Activated naive CD4-positive, alpha-beta T cell (primary cell): ENCODE measurements at regions not wholly inside any gene's neighbourhood (a gene's known extent, or its start where the extent isn't known, plus 50 kb on each side); places are given as distances from the start of the nearest gene placed in this dataset.
"Not testable (repeated sequence)": the region's sequence is repeated elsewhere in the genome, so short reads cannot be mapped to it uniquely, and the experiment has no call there.

ENCODE experiments used
- DNase-seq, 4 experiments: peaks; one replicate each; lab custom pipeline; 2025; lab: John Stamatoyannopoulos, UW

GRCh38 chr12:46884362-46884761, 58.6 kb upstream of the SLC38A4 start:
- no peak for DNase-seq

DNA sequence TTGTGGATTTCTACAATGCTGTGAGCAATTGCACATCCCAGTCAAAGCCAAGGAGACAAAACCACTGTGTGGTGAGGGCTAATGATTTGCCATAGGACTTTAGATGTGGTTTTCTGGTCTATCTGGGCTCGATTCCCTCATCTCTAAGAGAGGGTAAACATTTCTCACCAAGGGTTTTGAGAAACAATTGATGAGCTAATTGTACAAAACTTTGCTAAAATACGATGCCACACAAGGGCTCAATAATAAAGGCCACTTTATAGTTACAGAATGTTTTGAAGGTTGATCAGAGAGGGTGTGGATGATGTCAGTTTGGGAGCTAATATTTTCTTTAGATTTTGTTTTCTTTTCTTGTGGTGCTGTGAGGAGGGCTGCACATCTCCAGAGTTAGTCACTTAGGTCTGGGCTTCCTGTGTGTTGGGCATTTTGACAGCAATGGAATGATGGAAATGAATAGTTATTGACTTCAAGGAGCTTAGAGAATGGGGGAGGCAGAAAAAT, 60.8 kb upstream of the SLC38A4 start:
- DNase-seq: no peak

- no peak for DNase-seq
Measured at GRCh38 chr12:46887870-46888269, 62.1 kb upstream of the SLC38A4 start.

GRCh38 chr12:46888568-46888967, 62.8 kb upstream of the SLC38A4 start:
- DNase-seq: no peak

DNA sequence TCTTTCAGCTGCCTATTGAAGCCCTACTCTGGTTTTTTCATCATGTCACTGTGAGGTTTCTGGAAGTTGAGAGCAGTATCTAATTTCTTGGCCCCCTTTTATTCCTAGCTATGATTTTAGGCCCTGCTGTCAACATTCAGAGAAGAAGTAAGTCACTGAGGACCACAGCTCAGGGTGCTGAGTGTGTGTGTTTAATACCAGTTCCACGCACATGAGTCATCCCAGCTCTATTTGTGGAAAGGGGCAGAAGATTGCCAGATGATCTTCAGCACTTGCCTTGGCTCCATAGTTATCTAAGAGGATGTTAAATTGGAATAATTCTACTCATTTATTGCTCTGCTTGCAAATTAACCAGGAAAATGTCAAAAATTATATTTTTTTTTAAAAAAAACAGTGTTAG, 65.5 kb upstream of the SLC38A4 start:
- DNase-seq: no peak

GRCh38 chr12:46892034-46892705, 66.4 kb upstream of the SLC38A4 start:
- DNase-seq: no peak

DNA sequence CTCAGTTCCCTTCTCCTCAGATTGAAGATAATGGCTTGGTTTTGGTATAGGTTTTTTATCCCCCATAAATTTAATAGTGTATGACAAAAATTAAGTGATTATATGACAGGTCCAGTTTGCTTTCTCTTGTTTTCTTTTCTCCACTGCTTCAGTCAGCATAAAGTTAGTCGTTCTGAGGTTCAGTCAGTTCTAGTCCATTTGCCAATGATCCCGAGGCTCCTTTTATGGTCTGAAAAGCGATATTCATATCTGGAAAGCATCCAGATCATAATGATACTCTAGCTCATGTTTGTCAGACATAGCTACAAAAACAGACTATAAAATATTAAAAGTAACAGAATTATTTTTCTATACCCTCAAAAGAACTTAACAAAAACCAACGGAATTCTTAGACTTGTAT, 67.1 kb upstream of the SLC38A4 start:
- DNase-seq: no peak

GRCh38 chr12:46893434-46893833, 67.6 kb upstream of the SLC38A4 start:
- no peak for DNase-seq

DNA sequence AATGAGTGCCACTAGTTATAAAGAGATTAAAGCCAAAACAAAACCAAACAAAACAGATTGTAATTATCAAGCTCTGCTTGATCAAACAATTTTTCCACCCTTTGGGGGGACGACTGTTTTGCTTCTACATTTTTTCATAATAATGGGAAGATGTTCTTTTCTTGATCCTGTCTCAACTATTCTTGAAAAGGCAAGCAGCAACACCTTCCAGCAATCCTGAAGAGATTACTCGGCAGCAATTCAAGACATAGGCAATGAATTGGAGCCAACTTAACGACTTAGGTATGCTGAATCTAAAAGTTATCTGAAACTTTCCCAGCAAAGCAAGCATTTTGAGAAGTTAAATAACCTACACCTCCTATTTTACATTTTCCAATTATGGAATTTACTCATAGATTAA, 69.9 kb upstream of the SLC38A4 start:
- no peak for DNase-seq

DNA sequence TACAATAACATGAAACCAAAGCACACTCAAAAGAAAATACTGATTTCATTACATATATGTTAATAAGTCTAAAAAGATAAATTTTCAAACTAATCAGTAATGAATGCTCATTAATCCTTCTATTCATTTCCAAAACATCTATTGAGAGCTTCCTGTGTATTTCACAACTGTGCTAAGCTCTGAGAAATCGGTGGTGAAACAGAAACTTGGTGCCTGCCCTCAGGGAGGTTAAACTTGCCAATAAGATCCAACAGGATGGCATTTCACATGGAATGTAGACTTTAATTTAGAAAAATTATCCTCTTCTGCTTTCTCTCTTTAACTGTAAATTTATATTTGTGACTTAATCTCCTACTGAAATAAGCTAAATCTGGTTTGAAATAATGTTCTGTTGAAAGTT, 70.9 kb upstream of the SLC38A4 start:
- no peak for DNase-seq

GRCh38 chr12:46898152-46898931, 72.5 kb upstream of the SLC38A4 start:
- DNase-seq: no peak

- no peak for DNase-seq
Measured at GRCh38 chr12:46898989-46899388, 73.2 kb upstream of the SLC38A4 start.

- no peak for DNase-seq
Measured at GRCh38 chr12:46900734-46901463, 75.1 kb upstream of the SLC38A4 start.

DNA sequence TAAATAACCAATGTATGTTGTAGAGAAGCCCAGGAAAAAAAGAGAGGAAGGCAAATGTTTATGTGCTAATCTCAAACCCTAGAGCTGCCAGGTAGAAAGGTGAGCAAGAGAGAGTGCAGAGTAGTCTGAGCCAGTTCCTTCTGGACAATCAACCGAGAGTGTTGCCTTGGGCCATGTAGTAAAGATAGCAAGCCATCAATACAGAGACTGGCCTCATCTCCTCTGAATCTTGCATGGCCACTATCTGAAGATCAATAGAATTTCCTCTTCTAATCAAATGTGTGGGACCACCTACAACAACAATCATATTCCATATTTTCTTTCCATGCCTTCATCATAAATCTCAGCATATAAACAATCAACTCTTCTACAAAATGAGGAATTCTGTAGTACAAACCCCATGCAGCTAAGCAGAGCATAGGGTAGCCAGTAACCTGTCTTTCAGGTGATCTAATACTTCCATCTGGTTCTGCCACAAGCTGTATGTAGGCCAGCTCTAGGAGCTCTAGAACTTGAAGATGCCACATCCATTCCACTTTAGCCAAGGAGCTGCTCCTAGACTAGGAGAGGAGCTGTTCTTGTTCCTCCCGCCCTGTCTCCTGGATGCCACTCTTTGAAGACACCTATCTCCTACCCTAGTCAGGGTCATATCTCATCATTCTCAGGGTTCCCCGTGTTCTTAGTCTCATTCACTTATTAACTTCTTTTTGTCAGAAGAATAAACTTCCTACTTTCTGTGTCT, 75.8 kb upstream of the SLC38A4 start:
- DNase-seq: no peak

GRCh38 chr12:46903058-46903457, 77.3 kb upstream of the SLC38A4 start:
- no peak for DNase-seq

DNA sequence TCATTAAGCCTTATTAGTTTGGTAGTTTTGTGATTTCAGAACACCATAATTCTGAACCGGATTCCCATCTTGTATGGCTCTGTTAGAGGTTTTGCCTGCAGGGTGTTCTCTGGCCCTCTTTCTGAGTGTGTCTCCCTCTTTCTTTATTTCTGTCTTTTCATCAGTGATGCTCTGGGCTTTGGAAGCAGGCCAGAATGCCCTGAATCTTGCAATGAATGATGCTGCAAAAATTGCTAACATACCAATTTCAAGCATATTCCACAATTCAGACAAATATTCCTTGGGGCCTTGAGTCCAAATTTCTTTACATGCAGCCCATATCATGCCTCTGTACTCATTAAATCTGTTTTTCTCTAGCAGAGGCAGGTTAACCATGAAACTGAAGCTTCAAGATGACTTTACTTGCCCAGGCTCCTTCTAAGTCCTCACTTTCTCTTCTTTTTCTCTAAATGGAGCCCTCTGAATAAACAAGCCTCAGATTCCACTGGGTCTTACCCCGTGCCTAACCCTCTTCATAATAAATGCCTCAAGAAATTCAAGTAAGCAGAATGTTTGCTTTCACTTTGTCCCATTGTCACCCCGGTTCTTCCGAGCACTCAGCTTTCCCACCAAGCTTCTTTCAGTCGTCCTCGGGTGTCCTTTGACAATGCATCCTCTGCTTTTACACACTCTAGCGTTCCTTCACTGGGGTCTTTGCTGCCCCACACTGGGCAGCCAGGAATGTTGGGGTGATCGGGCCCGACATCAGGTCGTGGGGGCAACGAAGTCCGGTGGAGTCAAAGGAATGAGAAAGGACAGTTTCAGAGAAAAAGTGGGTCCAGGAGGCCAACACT, 78.8 kb upstream of the SLC38A4 start:
- DNase-seq: no peak

DNA sequence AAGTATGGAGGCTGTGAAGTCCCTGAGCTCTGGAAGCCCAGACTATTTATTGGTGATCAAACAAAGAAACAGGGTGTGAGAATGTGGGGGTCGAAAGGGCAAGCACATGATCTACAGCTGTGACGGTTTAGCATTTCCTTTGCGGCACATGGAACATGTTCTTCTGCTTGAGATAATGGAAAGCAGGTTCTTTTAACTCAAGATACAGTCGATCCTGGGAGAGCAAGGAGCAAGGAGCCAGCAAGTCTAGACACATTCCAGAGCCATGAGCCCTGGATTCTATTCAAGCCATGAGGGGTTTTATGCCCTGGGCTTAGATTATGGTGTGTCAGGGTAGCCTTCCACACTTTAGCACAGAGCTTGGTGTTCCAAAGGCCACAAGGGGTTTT, 79.4 kb upstream of the SLC38A4 start:
- DNase-seq: not testable (repeated sequence)

DNA sequence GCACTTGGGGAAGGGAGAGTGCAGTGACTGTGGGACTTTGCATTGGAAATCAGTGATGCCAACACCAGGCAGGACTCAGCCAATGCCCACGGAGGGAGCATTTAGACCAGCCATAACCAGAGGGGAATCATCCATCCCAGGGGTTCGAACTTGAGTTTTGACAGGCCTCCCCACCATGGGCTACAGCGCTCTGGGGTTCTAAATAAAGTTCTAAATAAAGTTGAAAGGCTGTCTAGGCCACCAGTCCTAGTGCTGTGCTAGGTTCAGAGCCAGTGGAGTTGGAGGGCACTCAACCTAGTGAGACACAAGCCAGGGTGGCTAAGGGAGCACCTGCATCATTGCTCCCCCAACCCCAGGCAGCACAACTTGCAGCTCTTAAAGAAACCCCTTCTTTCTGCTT, 82.0 kb upstream of the SLC38A4 start:
- no peak for DNase-seq

- no peak for DNase-seq
Measured at GRCh38 chr12:46908236-46908935, 82.6 kb upstream of the SLC38A4 start.

- no peak for DNase-seq
Measured at GRCh38 chr12:46908936-46909635, 83.3 kb upstream of the SLC38A4 start.
